ENCODE measurements at regions not wholly inside any gene's neighbourhood (a gene's known extent, or its start where the extent isn't known, plus 50 kb on each side); places are given as distances from the start of the nearest gene placed in this dataset.

GRCh38 chr15:26294059-26294689 is 431.0 kb upstream of the ATP10A start:
- intact Hi-C loops (cut with DNase I) = no loop called here
- no peak for DNase-seq
- H3K4me3 ChIP-seq = no peak overlapping the region
- no peaks in the 10 kb centered on the region for H3K4me1 ChIP-seq (ENCODE audit: insufficient read depth)
- no peaks in the 10 kb centered on the region for H3K36me3 ChIP-seq
- H3K27me3 ChIP-seq = no peaks in the 10 kb centered on the region
- no peaks in the 10 kb centered on the region for H3K9me3 ChIP-seq
- no peak overlapping the region for H3K27ac ChIP-seq
- 31 to 38% (median 32%) methylated on average over 5 of the region's 5 CpGs for WGBS, 3 donors
- no peak for TF ChIP-seq EP300 (IDR thresholded peaks at IDR 0.05)
- TF ChIP-seq CTCF (IDR thresholded peaks at IDR 0.05) = no peak
- no peak for TF ChIP-seq POLR2A (IDR thresholded peaks at IDR 0.05)

- Histone ChIP-seq H3K27ac (no peak overlapping the region), H3K9me3 (no peaks in the 10 kb centered on the region), H3K36me3 (no peaks in the 10 kb centered on the region), H3K4me3 (no peak overlapping the region), H3K27me3 (no peaks in the 10 kb centered on the region), H3K4me1 (ENCODE audit: insufficient read depth) (no peaks in the 10 kb centered on the region)
- intact Hi-C loops (cut with DNase I) = no loop called here
- no peak for TF ChIP-seq POLR2A (IDR thresholded peaks at IDR 0.05)
- TF ChIP-seq EP300 (IDR thresholded peaks at IDR 0.05) = no peak
- TF ChIP-seq CTCF (IDR thresholded peaks at IDR 0.05) = no peak
- no peak for DNase-seq
Measured at GRCh38 chr15:26287381-26287780, 424.3 kb upstream of the ATP10A start.

- H3K27me3 ChIP-seq = no peaks in the 10 kb centered on the region
- no peak overlapping the region for H3K4me3 ChIP-seq
- H3K36me3 ChIP-seq = no peaks in the 10 kb centered on the region
- no peaks in the 10 kb centered on the region for H3K9me3 ChIP-seq
- no peak for DNase-seq
- intact Hi-C loops (cut with DNase I) = no loop called here
- TF ChIP-seq CTCF (IDR thresholded peaks at IDR 0.05) (no peak), POLR2A (IDR thresholded peaks at IDR 0.05) (no peak), EP300 (IDR thresholded peaks at IDR 0.05) (no peak)
- 88 to 95% (median 89%) methylated on average over 1 of the region's 1 CpG for WGBS, 3 donors
- no peaks in the 10 kb centered on the region for H3K4me1 ChIP-seq (ENCODE audit: insufficient read depth)
- H3K27ac ChIP-seq = no peak overlapping the region
Measured at GRCh38 chr15:26280281-26280680, 417.2 kb upstream of the ATP10A start.

- Histone ChIP-seq H3K36me3 (no peaks in the 10 kb centered on the region), H3K27me3 (no peaks in the 10 kb centered on the region), H3K27ac (no peak overlapping the region), H3K4me1 (ENCODE audit: insufficient read depth) (no peaks in the 10 kb centered on the region), H3K9me3 (no peaks in the 10 kb centered on the region), H3K4me3 (no peak overlapping the region)
- no peak for TF ChIP-seq EP300 (IDR thresholded peaks at IDR 0.05)
- TF ChIP-seq POLR2A (IDR thresholded peaks at IDR 0.05) = no peak
- no peak for TF ChIP-seq CTCF (IDR thresholded peaks at IDR 0.05)
- WGBS, 3 donors = 76 to 82% (median 82%) methylated on average over 6 of the region's 6 CpGs
- intact Hi-C loops (cut with DNase I) = no loop called here
- no peak for DNase-seq
Measured at GRCh38 chr15:26261966-26262365, 398.8 kb upstream of the ATP10A start.
